ENCODE measurements at regions not wholly inside any gene's neighbourhood (a gene's known extent, or its start where the extent isn't known, plus 50 kb on each side); places are given as distances from the start of the nearest gene placed in this dataset.

GRCh38 chr10:125584954-125585353 lies 98.0 kb downstream of the TEX36 start:
- Histone ChIP-seq H3K27me3 (replicated peaks in 1 of 2; ENCODE audit: control insufficient read depth in 2 of 2, insufficient read depth in 2 of 2, low read length in 1 of 2) (peaks cover 0 to 3% of the 10 kb centered on the region in 2 experiments; a peak in 2 of 4 replicates), H3K27ac (ENCODE audit: control insufficient read depth, insufficient read depth) (no peak overlapping the region), H3K9me3 (replicated peaks; ENCODE audit: control insufficient read depth, insufficient read depth, low read length) (no peaks in the 10 kb centered on the region), H3K9ac (ENCODE audit: control insufficient read depth, insufficient read depth, low read length) (no peak overlapping the region), H3K4me1 (ENCODE audit: control insufficient read depth, insufficient read depth, low read length) (no peaks in the 10 kb centered on the region), H3K4me3 (no peak overlapping the region), H2AFZ (ENCODE audit: control insufficient read depth, low read depth, low read length) (no peak overlapping the region), H4K20me1 (ENCODE audit: control insufficient read depth, insufficient read depth) (no peaks in the 10 kb centered on the region), H3K79me2 (ENCODE audit: control insufficient read depth, insufficient read depth, low read length) (no peaks in the 10 kb centered on the region), H3K4me2 (ENCODE audit: control insufficient read depth, insufficient read depth) (no peak overlapping the region), H3K36me3 (ENCODE audit: control insufficient read depth in 2 of 2, insufficient read depth in 2 of 2, low read length in 1 of 2) (no peaks in the 10 kb centered on the region)
- 31% methylated on average over 4 of the region's 4 CpGs for WGBS (ENCODE audit: insufficient coverage, insufficient replicate concordance, low lambda C conversion rate, missing lambda C conversion rate)
- intact Hi-C loops (cut with micrococcal nuclease; ENCODE audit: unreplicated experiment) (no loop called here), in situ Hi-C loops (cut with MboI) (no loop called here)
- DNase-seq (ENCODE audit: low read depth, low spot score) (no peak), ATAC-seq (no peak), FAIRE-seq (no peak)
- CTCF ChIA-PET: interaction anchor here (1.4 kb wide), 1 partner anchor 9 kb away, joined by 4 read pairs; no protein-coding TSS in a partner anchor
- BruUV-seq (replicated peaks): no TSS peak
- RAD21 ChIA-PET (ENCODE audit: unreplicated experiment): no interaction called here
- POLR2A ChIA-PET: no interaction called here
- no peak for TF ChIP-seq NRF1 (conservative IDR thresholded peaks at IDR 0.05; ENCODE audit: low read depth, low read length)
- TF ChIP-seq, protein P1, sequence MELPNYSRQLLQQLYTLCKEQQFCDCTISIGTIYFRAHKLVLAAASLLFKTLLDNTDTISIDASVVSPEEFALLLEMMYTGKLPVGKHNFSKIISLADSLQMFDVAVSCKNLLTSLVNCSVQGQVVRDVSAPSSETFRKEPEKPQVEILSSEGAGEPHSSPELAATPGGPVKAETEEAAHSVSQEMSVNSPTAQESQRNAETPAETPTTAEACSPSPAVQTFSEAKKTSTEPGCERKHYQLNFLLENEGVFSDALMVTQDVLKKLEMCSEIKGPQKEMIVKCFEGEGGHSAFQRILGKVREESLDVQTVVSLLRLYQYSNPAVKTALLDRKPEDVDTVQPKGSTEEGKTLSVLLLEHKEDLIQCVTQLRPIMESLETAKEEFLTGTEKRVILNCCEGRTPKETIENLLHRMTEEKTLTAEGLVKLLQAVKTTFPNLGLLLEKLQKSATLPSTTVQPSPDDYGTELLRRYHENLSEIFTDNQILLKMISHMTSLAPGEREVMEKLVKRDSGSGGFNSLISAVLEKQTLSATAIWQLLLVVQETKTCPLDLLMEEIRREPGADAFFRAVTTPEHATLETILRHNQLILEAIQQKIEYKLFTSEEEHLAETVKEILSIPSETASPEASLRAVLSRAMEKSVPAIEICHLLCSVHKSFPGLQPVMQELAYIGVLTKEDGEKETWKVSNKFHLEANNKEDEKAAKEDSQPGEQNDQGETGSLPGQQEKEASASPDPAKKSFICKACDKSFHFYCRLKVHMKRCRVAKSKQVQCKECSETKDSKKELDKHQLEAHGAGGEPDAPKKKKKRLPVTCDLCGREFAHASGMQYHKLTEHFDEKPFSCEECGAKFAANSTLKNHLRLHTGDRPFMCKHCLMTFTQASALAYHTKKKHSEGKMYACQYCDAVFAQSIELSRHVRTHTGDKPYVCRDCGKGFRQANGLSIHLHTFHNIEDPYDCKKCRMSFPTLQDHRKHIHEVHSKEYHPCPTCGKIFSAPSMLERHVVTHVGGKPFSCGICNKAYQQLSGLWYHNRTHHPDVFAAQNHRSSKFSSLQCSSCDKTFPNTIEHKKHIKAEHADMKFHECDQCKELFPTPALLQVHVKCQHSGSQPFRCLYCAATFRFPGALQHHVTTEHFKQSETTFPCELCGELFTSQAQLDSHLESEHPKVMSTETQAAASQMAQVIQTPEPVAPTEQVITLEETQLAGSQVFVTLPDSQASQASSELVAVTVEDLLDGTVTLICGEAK (IDR thresholded peaks at IDR 0.05; ENCODE audit: borderline replicate concordance): no peak
- no peak for TF ChIP-seq ZNF622 (IDR thresholded peaks at IDR 0.05)
- TF ChIP-seq MEF2A (IDR thresholded peaks at IDR 0.05; ENCODE audit: insufficient read depth, low read depth, low read length): no peak
- no peak for TF ChIP-seq FOS (IDR thresholded peaks at IDR 0.05; ENCODE audit: borderline replicate concordance, extremely low read depth, insufficient read length)
- TF ChIP-seq, protein P2, sequence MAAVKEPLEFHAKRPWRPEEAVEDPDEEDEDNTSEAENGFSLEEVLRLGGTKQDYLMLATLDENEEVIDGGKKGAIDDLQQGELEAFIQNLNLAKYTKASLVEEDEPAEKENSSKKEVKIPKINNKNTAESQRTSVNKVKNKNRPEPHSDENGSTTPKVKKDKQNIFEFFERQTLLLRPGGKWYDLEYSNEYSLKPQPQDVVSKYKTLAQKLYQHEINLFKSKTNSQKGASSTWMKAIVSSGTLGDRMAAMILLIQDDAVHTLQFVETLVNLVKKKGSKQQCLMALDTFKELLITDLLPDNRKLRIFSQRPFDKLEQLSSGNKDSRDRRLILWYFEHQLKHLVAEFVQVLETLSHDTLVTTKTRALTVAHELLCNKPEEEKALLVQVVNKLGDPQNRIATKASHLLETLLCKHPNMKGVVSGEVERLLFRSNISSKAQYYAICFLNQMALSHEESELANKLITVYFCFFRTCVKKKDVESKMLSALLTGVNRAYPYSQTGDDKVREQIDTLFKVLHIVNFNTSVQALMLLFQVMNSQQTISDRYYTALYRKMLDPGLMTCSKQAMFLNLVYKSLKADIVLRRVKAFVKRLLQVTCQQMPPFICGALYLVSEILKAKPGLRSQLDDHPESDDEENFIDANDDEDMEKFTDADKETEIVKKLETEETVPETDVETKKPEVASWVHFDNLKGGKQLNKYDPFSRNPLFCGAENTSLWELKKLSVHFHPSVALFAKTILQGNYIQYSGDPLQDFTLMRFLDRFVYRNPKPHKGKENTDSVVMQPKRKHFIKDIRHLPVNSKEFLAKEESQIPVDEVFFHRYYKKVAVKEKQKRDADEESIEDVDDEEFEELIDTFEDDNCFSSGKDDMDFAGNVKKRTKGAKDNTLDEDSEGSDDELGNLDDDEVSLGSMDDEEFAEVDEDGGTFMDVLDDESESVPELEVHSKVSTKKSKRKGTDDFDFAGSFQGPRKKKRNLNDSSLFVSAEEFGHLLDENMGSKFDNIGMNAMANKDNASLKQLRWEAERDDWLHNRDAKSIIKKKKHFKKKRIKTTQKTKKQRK (IDR thresholded peaks at IDR 0.05; ENCODE audit: low read depth, low read length): no peak
- TF ChIP-seq YY1 (IDR thresholded peaks at IDR 0.05; ENCODE audit: low read depth, low read length): no peak
- SMC1A ChIA-PET (ENCODE audit: uncharacterized antibody, unreplicated experiment): no interaction called here
